ENCODE measurements at regions not wholly inside any gene's neighbourhood (a gene's known extent, or its start where the extent isn't known, plus 50 kb on each side); places are given as distances from the start of the nearest gene placed in this dataset.
"Not testable (repeated sequence)": the region's sequence is repeated elsewhere in the genome, so short reads cannot be mapped to it uniquely, and the experiment has no call there.

DNA sequence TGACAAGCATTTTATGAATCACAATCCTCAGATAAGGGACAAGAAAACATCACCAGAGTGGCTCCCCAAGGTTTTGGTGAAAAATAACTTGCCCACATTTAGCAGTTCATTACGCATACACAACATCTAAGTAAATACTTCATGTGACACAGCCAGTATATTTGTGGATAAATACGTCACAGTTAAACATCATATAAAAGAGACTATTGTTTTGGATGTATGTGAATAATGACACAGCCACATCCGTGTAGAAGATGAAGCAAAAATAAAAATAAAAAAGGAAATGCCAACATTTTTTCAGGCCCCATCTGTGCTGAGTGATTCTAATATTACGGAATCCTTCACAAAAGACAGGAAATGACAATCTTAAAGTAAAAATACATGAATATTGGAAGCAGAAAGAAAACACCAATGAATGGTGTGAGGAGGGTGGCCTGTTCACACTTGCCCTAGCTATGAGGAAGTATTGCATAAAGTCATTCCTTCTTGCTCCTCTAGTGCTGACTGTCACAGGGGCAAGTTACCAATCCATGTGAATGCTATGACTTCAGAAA, 457.1 kb downstream of the KLF12 start:
- DNase-seq (ENCODE audit: low spot score): peak; percentile 78

DNA sequence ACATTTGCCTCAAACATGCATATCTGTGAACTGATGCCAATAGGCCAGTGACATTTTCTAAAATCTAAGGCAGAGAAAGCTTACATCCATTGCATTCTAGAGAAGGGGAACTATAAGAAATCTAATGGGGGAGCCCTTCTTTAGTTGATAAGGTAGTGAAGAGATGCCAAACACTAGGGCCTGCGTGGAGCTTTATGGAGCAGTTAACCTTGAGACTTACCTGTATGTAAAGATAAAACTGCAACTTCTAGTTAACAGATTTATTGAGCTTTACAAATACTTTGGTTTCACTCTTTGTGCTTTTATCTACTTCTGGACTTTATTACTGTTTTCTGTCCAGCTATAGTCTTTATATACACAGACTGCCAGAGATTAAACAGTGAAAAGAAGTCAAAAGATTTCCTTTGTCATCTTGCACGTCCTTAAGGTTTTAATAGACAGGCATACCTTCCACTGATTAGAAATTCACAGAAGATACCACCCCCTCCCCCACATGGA, 457.6 kb downstream of the KLF12 start:
- DNase-seq (ENCODE audit: low spot score): peak; percentile 76

DNA sequence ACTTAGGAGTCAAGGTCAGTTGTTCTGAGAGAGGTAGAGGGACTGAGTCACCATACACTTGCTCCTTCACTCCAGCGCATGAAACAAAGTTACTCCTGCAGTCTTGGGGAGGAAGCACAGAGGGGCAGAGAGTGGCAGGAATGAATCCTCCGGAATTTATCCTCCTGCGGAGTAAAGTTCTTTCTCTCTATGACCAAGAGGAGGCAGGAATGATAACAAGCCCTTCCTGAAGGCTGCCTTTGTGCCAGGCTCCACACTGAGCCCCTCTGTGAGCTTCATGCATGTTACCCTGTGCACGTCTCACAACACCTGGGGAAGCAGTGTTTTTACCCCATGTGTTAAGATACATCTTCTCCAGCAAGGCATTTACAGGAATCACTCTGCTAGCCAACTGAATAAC, 458.4 kb downstream of the KLF12 start:
- DNase-seq (ENCODE audit: low spot score): no peak

DNA sequence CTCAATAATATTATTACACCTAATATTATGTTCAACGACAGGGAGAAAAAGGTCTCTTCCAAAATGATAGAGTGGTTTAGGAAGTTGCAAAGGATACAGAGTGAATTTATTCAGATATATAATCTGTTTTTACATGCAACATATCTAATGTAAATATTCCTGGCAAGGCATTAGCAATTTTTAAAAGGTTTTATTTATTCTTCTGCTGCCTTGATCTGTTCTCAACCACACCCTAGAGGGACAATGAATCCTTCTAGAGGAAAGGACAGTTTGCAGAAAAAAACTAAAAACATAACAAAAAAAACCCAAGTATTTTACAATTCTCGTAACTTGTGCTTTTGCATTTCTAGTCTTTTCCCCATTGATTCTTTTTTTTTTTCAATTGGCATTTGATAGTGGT, 459.6 kb downstream of the KLF12 start:
- no peak for DNase-seq (ENCODE audit: low spot score)

DNA sequence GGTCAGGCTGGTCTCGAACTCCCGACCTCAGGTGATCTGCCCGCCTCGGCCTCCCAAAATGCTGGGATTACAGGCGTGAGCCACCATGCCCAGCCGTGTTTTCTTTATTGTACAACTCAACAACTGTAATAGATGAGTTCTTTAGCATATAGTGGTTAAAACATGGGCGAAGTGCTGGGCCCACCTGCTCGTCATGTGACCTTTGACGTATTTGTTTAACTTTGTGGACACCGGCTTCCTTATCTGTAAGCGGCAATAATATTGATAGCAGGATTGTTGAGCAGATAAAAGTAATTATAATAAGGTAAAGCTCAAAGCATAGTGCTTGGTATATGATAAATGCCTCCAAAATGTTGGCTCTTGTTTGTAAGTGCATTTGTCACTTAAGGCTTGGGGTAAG, 460.3 kb downstream of the KLF12 start:
- no peak for DNase-seq (ENCODE audit: low spot score)

DNA sequence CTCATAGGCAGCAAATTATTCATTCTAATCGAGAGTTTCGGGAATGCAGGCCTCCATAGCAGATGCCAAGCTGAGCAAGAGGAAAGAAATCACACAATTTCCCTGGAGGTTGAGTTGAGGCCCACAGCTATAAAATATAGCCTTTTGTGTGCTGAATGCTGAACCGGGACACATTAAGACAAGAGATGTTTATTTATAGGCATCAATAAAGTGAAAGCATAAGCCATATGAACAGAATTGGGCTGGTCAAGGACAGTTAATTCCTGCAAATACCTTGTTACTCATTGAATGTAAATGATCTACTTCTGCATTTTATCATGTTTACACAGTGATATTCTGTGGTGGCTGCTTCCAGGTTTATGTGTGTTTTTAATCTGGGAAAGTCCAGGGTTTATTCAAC, 461.7 kb downstream of the KLF12 start:
- DNase-seq (ENCODE audit: low spot score): peak; percentile 89

DNA sequence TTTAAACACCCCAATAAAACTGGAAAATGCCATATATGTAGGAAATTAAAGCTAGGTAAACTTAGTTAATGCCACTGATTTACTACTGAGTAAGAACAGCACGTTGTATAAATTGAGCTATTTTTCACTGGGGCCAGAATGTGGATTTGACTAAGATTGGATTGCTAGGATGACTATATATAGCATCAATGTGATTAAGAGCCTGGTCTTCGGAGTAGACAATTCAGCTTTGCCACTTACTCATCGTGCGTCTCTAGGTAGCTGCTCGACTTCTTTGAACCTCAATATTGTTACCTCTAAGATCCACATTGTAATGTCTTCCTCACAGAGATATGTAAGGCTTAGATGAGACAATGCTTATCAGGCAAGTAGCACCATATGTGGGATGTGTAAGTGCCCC, 462.5 kb downstream of the KLF12 start:
- DNase-seq (ENCODE audit: low spot score): no peak

DNA sequence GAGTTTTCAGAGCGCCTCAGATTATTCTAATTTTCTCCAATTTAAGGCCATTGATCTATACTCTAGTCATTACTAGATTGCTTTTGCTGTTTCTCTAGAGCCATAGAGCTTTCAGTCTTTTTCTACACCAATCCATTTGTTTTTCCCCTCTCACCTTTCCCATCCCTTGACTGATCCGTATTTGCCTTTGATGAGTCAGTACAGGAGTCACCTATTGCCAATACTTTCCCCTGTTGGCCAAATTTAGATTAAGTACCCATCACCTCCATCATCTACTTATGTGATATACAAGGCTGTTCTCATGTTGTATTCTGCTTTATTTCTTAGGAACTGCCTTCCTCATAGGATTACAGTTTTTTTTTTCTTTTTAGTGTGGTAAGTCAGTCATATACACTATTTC, 463.2 kb downstream of the KLF12 start:
- DNase-seq (ENCODE audit: low spot score): no peak

DNA sequence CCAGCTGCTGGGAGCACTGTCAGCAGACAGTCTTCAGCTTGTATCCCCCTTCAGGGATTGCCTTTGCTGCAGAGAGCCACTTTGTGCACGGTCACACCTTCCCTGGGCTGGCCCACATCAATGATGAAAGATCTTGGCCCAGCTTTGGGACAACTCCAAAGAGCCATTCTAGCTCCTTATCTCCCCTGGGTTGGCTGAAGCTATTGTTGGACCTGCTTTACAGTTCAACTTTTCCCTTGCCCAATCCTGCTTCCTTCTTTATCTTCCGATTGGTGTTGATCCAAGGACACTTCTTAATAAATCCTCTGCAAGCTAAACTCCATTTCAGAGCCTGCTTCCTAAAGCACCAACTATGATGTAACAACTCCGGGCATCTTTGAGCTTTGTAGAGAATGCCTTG, 466.4 kb downstream of the KLF12 start:
- no peak for DNase-seq (ENCODE audit: low spot score)

DNA sequence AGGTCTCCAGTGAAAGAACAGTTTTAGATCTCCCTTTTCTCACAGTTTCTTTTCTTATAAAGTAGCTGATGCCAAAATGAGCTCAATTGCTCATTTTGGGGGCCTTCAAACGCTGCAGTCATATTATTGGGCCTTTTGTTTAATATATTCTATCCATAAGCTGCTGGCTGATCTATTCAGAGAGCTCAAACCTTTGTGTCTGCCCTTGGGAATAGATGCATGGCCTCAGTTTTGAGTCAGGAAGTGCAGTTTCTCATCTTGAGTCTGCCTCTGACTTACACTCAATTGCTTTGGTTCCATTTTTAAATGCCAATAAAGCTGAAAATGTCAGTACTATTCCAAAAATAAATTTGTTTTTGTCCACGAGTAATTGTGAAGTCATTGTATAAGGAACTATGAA, 468.9 kb downstream of the KLF12 start:
- no peak for DNase-seq (ENCODE audit: low spot score)

DNA sequence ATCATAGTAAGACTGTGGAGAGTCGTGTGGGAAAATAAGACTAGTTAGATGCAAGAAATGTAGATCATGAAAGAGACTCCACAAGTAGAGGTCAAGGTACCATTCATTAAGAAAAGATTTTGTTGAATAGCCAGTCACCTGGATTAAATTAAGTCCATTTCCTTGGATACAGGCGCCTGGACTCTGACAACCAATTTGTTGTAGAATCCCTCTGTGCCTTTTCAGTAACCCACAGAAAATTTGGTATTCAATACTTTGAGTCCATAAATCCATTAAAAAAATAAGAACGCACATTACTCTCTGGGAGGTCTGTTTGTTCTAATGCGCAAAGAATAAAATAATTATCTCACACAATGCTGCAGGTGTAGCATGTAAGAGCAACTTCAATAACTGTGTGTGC, 469.4 kb downstream of the KLF12 start:
- DNase-seq (ENCODE audit: low spot score): no peak

DNA sequence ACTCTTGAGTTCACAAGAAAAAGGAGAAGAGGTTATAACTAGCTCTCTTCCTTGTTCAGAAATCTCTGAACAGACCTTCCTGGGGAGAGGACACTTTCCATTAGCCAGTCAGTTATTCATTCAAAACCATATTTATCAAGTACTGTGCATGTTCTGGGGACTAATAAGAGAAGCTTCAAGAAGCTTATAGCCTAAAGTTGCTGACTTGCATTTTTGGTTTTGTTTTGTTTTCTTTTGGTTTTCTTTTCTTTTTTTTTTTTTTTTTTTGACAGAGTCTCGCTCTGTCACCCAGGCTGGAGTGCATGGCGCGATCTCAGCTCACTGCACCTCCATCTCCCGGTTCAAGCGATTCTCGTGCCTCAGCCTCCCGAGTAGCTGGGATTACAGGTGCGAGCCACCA, 471.4 kb downstream of the KLF12 start:
- DNase-seq (ENCODE audit: low spot score): no peak

DNA sequence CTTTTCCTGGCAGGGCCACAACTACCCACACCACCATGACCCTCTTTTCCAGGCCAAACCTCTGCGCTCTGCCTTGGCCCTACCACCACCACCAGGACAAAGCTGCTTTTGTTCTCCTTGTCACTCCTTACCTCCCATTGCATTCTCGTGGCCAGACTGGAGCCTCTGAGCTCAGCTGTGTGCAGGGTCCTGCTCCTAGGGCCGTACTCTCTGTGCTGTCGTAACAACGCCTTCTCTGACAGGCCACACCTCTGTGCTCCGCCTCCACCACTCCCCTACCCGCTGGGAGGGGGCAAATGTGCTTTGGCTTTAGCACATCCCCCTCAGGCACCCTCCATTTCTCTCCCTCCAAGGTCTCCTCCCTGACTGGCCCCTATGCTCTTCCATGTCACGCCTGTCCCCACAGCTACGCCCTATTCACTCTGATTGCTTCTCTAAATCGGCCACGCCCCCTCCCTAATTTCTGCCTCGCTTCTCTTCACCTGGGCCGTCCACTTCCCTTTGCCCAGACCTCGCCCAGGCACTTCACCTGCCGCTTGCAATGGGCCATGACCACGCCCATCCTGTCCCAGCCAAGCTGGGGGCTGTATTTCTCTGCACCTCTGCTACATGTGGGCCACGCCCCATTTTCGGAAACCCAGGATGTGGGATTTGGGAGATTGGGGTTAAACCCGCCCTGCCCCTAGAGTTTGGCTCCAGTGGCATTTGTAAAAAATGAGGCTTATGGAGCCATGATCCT, 472.3 kb downstream of the KLF12 start:
- DNase-seq (ENCODE audit: low spot score): no peak

DNA sequence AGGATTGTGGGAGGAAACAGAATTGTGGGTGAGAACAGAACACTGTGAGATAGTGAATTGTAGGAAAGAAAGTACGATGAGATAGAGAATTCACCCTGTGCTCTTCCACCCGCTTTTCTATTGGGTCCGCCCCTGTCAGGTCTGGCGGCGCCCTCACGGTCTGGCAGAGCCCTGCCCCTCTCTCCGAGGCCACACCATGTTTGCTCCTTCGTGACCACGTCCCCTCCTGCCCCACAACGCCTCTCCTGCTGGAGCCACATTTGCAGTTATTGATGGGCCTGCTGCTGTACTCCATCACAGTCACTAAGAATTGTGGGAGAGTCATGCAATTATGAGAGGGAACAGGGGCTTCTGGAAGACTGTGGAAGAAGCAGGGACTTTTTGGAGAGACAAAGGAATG, 473.1 kb downstream of the KLF12 start:
- no peak for DNase-seq (ENCODE audit: low spot score)

DNA sequence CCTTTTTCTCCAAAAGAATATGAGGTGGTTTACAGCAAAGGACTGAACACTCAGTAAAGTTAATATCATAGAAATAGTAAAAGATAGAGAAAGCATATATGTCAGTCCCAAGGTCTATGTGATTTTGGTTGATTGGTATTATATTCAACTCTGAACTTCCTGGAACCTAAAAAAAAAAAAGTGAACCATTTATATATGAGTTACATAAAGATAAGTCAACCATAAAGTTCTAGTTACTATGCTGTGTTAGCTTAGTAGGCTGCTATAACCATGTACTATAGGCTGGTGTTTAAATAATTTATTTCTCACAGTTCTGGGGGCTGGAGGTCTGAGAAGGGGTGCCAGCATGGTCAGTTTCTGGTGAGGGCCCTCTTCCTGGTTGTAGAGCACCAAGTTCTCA, 475.6 kb downstream of the KLF12 start:
- no peak for DNase-seq (ENCODE audit: low spot score)

DNA sequence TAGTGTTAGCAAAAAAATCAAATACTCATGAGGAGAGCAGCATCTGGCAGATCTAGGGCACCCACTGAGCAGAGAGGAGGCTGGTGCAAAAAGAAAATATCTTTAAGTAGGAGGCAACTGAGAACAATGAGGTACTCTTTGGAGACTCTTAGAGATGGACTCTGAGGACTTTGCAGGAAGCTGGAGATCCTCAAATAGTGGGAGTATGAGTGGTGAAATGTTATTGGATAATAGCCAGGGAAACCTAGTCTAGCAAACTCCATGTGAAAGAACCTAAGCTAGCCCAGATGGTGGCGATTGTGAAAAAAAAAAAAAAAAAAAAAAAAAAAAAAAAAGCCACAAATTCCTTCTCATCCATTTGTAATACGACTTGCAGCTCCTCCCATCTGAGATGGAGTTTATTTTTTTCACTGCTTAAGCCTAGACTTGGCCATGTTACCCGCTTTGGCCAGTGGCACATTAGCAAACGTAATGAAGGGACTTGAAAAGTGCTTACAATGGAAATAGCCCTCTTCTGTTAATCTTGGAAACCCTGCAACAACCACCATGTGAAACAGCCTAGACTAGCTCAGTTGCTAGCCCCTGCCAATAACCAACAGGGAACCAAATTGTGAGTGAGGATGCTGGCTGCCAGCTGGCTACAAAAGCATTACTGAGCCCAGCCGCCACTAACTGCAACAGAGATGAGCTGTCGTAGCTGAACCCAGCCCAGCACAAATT, 476.2 kb downstream of the KLF12 start:
- DNase-seq (ENCODE audit: low spot score): no peak

DNA sequence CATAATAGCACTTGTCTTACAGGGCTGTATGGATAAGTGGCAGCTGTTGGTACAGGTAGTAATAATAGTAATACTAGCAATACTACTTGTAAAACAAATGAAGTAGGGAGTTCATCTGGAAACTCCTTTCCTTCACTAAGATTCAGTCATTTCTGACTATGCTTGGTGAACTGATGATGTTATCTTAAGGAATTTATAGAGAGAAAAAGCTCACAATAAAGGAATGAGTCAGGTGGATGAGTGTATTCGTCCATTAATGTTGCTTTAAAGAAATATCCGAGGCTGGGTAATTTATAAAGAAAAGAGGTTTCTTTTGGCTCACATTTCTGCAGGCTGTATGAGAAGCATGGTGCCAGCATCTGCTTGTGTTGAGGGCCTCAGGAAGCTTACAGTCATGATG, 477.3 kb downstream of the KLF12 start:
- DNase-seq (ENCODE audit: low spot score): no peak

DNA sequence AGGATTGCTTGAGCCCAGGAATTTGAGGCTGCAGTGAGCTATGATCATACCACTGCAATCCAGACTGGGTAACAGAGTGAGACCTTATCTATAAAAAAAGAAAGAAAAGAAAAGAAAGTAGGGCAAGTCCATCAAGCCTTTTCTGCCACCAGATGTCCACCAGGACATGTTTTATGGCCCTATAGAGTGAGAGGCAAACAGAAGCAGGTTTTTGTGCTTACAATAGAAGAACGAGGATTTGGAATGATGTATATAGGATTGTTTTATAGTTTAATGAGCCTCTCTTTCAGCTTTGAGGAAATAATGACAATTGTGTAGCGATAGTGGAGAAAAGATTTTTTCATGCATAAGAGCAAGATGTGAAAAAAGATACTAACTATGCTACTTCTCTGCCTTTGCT, 480.5 kb downstream of the KLF12 start:
- DNase-seq (ENCODE audit: low spot score): no peak

DNA sequence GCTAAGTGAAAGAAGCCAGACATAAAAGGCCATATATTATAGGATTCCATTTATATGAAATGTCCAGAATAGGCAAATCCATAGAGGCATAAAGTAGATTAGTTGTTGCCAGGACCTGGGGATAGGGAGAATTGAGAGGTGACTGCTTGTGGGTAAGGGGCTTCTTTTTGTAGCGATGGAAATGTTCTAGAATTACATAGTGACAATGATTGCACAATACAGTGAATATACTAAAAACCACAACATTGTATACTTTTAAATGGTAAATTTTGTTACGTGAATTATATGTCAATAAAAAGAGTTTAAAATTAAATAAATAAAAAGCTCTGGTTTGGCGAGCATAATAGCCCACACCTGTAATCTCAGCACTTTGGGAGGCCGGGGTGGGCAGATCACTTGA, 486.8 kb downstream of the KLF12 start:
- DNase-seq (ENCODE audit: low spot score): no peak

DNA sequence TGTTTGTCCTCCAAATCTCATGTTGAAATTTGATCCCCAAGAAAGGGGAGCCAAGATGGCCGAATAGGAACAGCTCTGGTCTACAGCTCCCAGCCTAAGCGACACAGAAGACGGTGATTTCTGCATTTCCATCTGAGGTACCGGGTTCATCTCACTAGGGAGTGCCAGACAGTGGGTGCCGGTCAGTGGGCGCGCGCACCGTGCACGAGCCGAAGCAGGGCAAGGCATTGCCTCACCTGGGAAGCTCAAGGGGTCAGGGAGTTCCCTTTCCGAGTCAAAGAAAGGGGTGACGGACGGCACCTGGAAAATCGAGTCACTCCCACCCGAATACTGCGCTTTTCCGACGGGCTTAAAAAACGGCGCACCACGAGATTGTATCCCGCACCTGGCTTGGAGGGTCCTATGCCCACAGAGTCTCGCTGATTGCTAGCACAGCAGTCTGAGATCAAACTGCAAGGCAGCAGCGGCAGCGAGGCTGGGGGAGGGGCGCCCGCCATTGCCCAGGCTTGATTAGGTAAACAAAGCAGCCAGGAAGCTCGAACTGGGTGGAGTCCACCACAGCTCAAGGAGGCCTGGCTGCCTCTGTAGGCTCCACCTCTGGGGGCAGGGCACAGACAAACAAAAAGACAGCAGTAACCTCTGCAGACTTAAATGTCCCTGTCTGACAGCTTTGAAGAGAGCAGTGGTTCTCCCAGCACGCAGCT, 493.6 kb downstream of the KLF12 start:
- DNase-seq (ENCODE audit: low spot score): not testable (repeated sequence)

DNA sequence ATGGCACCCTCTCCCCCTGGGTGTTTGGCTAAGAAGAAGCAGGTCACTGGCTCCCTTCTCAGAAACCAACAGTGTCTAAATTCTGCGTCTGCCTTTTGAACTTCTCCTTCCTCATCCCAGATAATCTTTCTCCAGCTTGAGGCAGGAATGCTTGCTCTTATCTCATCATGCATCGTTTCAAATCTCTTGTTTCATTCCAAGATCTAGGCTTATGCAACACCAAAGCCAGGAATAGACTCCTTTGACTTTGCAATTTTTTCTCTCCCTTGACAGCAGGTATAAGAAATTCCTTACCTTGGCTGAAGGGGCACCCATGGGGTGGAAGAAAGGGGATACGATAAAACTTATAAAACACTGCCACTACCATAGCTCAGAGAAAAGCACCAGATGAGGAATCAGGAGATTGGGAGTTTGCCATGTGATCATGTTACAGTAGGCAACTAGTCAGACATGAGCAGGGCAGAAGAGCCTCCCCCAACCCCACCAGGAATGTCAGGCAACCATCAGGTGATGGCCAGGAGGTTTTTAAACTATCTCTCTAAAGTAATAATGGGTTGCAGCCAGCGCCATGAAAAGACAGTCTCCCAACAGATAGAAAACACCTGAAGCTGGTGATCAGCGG, 498.9 kb downstream of the KLF12 start:
- DNase-seq (ENCODE audit: low spot score): no peak

Measured in HT-29 (cell line).